ENCODE measurements at regions not wholly inside any gene's neighbourhood (a gene's known extent, or its start where the extent isn't known, plus 50 kb on each side); places are given as distances from the start of the nearest gene placed in this dataset.

DNA sequence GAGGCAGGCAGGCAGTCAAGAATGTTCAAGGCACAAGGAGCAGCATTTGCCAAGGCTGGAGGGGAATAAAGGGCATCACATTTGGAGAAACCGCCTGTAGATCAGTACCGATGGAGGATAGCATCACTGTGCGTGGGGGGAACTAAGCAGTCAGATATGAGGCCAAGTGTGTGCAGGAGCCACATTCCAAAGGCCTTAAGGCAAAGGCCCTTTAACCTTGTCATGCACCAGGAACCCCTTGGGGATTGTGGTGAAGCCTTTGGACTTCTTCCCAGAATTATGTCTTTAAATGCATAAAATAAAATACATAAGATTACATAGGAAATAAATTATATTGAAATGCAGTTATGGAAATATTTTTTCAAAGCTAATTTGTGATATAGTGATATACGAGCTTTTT, 532.1 kb downstream of the BUD13 start:
- no peak for TF ChIP-seq CTCF (IDR thresholded peaks at IDR 0.05; ENCODE audit: low read depth, low read length)
- POLR2A ChIA-PET = no interaction called here
- Histone ChIP-seq H3K4me3 (ENCODE audit: low read depth, low read length) (no peak overlapping the region), H3K27ac (ENCODE audit: low read depth, low read length) (no peak overlapping the region), H3K9me3 (ENCODE audit: control insufficient read depth, insufficient read depth, low read length) (no peaks in the 10 kb centered on the region), H3K27me3 (ENCODE audit: control insufficient read depth, insufficient read depth, low read length) (no peaks in the 10 kb centered on the region)
- CTCF ChIA-PET = no interaction called here
- no peak for DNase-seq (ENCODE audit: low read depth, low spot score)

DNA sequence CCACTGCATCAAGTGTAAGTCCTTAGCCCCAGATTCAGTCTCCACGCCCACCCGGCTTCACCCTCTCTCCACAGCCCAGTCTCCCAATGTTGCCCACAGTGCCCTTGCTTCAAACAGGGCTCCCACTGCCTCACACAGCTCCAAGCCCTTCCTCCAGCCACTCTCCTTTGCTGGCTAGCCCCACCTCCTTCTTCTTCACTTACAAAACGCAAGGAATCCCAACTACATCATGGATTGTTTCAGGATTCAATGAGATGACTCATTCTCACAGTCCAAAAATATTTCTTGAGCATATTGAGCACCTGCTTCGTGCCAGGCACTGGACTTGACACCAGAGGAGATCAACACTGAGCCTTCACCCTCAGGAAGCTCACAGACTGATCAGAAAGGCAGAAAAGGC, 533.5 kb downstream of the BUD13 start:
- POLR2A ChIA-PET = no interaction called here
- CTCF ChIA-PET = no interaction called here
- no peak for DNase-seq (ENCODE audit: low read depth, low spot score)
- Histone ChIP-seq H3K9me3 (ENCODE audit: control insufficient read depth, insufficient read depth, low read length) (no peaks in the 10 kb centered on the region), H3K4me3 (ENCODE audit: low read depth, low read length) (no peak overlapping the region), H3K27me3 (ENCODE audit: control insufficient read depth, insufficient read depth, low read length) (no peaks in the 10 kb centered on the region), H3K27ac (ENCODE audit: low read depth, low read length) (no peak overlapping the region)
- TF ChIP-seq CTCF (IDR thresholded peaks at IDR 0.05; ENCODE audit: low read depth, low read length) = no peak

GRCh38 chr11:116234989-116235568, 537.7 kb downstream of the BUD13 start:
- POLR2A ChIA-PET = no interaction called here
- no peak for DNase-seq (ENCODE audit: low read depth, low spot score)
- H3K4me3 ChIP-seq (ENCODE audit: low read depth, low read length) = no peak overlapping the region
- no peaks in the 10 kb centered on the region for H3K27me3 ChIP-seq (ENCODE audit: control insufficient read depth, insufficient read depth, low read length)
- no peak for TF ChIP-seq CTCF (IDR thresholded peaks at IDR 0.05; ENCODE audit: low read depth, low read length)
- no peaks in the 10 kb centered on the region for H3K9me3 ChIP-seq (ENCODE audit: control insufficient read depth, insufficient read depth, low read length)
- H3K27ac ChIP-seq (ENCODE audit: low read depth, low read length) = no peak overlapping the region
- CTCF ChIA-PET = no interaction called here

GRCh38 chr11:116233561-116233960, 539.2 kb downstream of the BUD13 start:
- Histone ChIP-seq H3K9me3 (ENCODE audit: control insufficient read depth, insufficient read depth, low read length) (no peaks in the 10 kb centered on the region), H3K4me3 (ENCODE audit: low read depth, low read length) (no peak overlapping the region), H3K27ac (ENCODE audit: low read depth, low read length) (no peak overlapping the region), H3K27me3 (ENCODE audit: control insufficient read depth, insufficient read depth, low read length) (no peaks in the 10 kb centered on the region)
- no peak for DNase-seq (ENCODE audit: low read depth, low spot score)
- CTCF ChIA-PET = no interaction called here
- POLR2A ChIA-PET = no interaction called here
- no peak for TF ChIP-seq CTCF (IDR thresholded peaks at IDR 0.05; ENCODE audit: low read depth, low read length)

DNA sequence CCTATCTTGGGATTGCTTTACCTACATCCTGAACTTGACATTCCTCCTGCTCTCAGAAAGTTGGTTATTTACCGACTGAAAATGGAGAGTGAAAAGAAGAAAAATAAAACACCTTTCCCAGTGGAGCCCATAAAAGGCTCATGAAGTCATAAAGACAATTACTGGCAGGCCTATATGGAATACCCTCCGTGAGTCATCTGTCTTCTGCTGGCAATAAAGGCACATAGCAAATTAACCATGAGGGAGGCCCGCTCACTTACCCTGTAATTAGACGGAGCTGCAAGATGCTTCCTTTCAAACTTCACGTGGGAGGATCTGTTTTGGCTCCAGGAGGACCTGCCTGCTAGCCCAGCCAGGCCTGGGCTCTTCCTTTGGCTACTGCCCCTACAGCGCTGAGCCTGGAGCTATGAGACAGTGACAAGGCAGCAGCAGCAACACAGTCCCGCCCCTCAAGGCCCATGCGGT, 540.4 kb downstream of the BUD13 start:
- CTCF ChIA-PET = no interaction called here

More for the DNA sequence above, 540.4 kb downstream of the BUD13 start:
- Histone ChIP-seq H3K27ac (ENCODE audit: low read depth, low read length) (no peak overlapping the region), H3K27me3 (ENCODE audit: control insufficient read depth, insufficient read depth, low read length) (no peaks in the 10 kb centered on the region), H3K9me3 (ENCODE audit: control insufficient read depth, insufficient read depth, low read length) (no peaks in the 10 kb centered on the region), H3K4me3 (ENCODE audit: low read depth, low read length) (no peak overlapping the region)
- no peak for DNase-seq (ENCODE audit: low read depth, low spot score)
- POLR2A ChIA-PET = no interaction called here
- no peak for TF ChIP-seq CTCF (IDR thresholded peaks at IDR 0.05; ENCODE audit: low read depth, low read length)
